Left ventricle myocardium superior (tissue), 1 donor: ENCODE measurements at regions not wholly inside any gene's neighbourhood (a gene's known extent, or its start where the extent isn't known, plus 50 kb on each side); places are given as distances from the start of the nearest gene placed in this dataset.

Source experiments
- ATAC-seq: fragments of 200-7000 bp; cut with Tn5 transposase; one replicate; pipeline ENCODE4 v1.9.1; 2020; ENCODE audit warnings: mild to moderate bottlenecking, moderate library complexity
- DNase-seq: peaks from one replicate; pipeline ENCODE4 v3.0.0-alpha.2; 2020
- intact Hi-C: fragments of 100-400 bp; cut with micrococcal nuclease; formaldehyde crosslinking; loops from one replicate; pipeline ENCODE4 v1.11.0; 2022
- donor health status: DM: no; HTN: yes; CAD: no; lungs with severe emphysema.

DNA sequence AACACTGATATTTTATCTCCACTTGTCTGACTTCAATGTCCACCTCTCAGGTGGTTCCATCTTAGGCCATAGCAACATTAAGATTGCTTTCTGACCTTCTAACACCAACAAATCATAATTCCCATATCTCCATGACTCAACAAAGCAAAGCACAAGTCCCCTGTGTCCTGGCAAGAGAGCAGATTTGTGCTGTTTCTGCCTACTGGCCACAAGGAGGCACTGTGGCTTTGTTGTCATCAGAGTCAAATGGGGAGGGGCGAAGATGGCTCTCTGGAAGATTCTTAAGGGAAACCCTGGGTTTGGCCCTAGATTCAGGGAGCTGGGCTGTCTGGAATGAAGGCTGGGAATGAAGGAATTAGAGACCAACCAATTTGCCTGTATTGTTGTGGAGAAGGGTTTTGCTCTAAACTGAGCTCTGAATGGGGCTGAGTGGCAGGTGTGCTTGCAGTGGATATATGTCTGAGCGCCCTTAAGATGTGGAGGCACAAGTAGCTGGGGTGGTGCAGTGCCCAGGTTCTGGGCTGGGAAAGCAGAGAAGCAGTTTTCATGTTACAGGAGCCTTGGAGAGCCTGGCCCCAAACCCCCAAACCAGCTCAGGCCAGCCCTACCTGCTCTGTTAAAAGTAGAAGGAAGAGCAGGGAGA is 154.8 kb upstream of the PRSS58 start:
- no peak for DNase-seq
- intact Hi-C loops = no loop called here
- no peak for ATAC-seq

DNA sequence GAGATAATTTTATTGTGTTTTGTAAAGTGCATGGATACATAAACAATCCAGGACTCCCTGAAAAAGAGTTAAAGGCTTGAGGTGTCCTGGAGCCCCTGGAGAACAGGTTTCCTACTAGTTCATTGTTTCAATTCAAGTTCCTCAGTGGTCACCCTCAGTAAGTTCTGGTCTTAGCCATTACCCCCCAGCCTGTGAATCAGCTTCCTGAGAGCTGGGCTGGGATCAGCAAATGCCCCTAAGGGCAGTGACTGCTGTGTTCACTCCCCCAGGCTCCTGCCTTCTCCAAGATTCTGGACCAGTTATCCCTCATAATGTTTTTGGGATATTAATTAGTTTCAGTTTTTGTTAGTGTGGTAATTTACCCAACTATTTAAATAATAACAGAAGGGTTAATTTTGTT is 151.6 kb upstream of the PRSS58 start:
- no peak for ATAC-seq

DNA sequence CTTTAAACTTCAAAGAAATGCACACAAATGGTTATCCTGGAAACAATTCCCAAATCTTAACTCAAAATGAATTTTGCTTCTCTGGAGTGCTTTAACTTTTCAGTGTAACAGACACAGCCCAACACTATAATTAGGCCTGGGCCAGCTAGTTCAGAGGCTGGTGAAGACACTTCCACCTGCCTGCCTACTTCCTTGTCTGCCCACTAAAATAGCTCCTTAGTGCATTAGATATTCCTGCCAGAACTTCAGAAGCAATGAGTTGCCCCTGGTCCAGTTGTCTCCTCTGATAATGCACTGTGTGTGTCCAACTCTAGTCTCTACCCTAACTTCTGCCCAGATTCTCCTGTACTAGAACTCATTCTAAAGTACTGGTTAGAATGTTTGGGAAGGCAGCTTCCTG is 150.9 kb upstream of the PRSS58 start:
- intact Hi-C loops = no loop called here
- ATAC-seq (no peak), DNase-seq (no peak)

More for the DNA sequence above, 151.6 kb upstream of the PRSS58 start:
- intact Hi-C loops = no loop called here
- no peak for DNase-seq

DNA sequence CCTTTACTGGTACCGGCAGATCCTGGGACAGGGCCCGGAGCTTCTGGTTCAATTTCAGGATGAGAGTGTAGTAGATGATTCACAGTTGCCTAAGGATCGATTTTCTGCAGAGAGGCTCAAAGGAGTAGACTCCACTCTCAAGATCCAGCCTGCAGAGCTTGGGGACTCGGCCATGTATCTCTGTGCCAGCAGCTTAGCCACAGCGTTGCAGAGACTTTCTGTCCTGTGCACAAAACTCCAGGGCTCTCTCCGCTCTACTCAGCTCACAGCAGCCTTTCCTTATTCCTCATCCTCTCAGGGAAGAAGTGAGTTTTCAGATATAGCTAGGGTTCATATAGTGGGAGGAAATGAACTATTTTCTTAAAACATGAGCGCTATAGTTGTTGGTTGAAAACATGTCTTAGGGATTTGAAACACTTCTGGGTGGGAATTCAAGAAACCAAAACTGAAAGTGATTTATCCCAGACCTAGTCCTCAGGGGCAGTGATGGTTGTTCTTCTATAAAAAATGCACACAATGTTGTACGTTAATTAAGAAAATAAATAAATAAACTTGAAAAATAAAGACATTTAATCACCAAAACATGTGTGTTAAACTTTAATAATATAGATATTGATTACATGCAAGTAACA is 150.2 kb upstream of the PRSS58 start:
- ATAC-seq (peak; percentile 71), DNase-seq (no peak)
- intact Hi-C loops = no loop called here

DNA sequence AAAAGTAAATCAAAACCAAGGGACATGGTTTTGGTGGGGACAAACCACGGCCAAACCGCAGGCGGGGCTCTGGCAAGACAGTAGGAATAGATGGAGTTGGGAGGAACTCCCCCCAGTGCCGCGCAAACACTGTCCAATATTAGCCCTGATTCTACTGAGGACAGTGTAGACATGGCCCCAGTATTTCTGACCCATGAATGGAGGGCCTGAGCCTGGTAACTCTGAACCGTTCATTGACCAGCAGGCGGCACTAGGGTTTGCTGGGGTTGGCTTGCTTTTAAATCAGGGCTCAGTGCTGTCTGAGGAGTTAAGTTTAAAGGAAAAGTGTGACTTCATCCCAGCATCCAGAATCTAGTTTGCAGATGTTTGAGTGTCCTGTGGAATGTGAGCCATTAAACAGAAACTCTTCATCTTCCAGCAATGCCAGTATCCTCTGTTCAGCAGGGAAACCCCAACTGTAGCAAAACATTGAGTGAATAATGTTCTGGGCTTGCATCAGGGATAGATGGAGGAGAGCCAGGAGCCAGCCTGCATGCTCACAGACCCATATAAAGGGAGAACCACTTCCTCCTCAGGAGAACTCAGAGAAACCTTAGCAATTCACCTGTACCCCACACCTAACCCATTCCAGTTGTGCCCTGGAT is 147.4 kb upstream of the PRSS58 start:
- no peak for DNase-seq
- intact Hi-C loops = no loop called here
- ATAC-seq = no peak

DNA sequence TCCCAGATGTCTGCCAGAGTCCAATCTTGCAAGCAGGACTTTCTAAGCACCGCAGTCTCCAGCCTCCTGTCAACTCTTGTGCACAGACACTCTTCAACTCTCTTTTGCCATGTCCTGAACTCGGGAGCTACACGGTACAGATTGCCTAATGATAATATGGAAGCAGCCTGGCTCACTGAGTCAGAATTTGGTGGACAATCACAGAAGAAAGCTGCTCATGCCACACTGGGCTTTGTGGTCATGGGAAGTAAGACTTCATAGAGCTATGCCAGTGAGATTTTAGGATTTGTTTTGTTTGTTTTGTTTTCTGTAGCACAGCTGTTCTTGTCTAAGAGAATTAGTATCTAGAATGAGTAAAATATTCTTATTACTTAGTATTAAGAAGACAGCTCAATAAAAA is 144.1 kb upstream of the PRSS58 start:
- DNase-seq (no peak), ATAC-seq (no peak)
- intact Hi-C loops = no loop called here

DNA sequence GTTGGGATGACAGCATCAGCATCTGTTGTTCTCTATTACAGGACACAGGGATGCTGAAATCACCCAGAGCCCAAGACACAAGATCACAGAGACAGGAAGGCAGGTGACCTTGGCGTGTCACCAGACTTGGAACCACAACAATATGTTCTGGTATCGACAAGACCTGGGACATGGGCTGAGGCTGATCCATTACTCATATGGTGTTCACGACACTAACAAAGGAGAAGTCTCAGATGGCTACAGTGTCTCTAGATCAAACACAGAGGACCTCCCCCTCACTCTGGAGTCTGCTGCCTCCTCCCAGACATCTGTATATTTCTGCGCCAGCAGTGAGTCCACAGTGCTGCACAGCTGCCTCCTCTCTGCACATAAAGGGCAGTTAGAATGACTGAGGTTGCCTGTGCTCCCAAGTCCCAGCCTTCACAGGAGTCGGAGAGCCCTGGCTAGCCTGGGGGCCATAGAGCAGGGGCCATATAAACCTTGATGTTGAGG is 142.2 kb upstream of the PRSS58 start:
- ATAC-seq (no peak), DNase-seq (no peak)
- intact Hi-C loops = no loop called here

DNA sequence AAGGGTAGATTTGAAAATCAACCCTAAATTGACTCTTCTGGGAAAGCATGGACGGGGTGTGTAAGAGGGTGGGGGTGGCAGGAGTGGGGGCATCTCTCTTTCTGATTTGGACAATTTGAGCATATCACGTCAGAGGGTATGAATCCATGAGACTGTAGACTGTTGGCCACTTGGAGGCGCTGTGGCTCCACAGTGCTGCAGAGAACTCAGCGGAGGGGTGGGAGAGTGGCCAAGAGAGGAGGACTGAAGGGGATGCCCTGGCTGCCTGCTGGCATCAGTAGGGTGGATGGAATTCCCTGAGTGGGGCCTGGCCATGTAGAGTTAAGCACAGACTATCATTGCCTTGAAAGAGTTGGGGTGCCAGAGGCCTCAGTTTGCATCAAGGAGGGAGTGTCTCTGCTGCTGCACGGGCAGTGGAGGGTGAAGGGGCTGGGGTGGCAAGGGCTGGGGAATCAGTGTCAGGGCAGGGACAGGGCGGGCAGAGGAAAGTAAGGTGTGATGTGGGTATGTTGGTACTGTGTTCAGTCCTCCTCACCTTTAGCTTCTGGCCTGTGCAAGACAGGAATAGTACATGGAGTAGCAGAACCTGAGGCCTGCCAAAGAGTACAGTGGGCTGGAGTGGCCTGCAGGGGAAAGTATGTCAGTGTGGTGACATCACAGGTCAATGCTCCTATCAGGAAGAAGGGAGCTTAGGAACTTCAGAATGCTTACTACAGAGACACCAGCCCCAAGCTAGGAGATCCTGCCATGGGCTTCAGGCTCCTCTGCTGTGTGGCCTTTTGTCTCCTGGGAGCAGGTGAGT is 133.5 kb upstream of the PRSS58 start:
- intact Hi-C loops = no loop called here
- ATAC-seq (no peak), DNase-seq (no peak)

DNA sequence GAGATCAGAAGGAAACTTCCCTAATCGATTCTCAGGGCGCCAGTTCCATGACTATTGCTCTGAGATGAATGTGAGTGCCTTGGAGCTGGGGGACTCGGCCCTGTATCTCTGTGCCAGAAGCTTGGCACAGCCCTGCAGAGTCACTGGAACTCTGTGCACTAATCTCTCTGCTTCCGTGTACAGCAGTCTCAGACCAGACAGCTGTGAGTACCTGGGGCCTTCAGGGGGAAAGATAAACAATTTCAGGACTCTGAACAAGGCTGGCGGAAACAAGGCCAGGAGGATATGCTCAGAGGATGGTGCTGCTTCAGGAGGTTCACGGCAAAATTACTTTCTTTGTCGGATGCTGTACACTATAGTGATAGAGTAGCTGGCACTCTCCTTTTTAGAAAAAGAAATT is 131.7 kb upstream of the PRSS58 start:
- no peak for DNase-seq
- ATAC-seq = no peak
- intact Hi-C loops = no loop called here

DNA sequence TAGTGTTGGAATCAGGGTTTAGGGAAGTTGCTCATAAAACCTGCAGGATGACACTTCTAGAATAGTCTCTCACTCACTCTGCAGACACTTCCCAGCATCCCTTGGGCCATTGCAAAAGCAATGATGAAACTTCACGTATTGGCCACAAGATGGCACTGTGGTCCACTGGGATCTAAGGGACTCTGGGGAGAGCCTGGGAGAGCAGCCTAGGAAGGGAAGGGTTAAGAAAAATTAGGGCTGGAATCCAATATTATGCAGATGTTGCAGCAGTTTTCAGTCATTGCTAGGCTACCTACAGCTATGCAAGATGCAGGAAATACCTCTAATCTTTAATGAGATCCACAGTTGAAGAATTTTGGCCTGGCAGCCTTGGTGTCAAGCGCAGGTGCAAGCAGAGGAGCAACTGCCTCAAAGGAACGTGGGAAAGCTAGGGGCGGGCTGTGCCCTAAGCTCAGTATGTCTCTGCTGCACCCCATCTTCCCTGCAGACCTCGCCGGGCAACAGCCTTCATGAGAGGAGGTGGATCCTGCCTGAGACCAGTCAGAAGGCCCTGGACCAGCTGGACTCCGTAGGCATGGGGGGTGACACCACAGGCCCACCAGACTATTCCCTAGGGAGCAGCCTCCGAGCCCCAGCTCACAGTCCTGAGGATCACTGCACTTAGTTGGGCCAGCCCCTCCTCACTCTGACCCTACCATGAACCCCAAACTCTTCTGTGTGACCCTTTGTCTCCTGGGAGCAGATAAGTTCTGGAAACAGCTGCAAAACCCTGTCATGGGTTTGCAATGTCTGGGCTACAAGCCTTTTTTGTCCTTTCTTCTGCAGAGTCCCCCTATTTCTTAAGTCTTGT is 127.9 kb upstream of the PRSS58 start:
- intact Hi-C loops = no loop called here
- peak; percentile 89 for ATAC-seq
- no peak for DNase-seq

DNA sequence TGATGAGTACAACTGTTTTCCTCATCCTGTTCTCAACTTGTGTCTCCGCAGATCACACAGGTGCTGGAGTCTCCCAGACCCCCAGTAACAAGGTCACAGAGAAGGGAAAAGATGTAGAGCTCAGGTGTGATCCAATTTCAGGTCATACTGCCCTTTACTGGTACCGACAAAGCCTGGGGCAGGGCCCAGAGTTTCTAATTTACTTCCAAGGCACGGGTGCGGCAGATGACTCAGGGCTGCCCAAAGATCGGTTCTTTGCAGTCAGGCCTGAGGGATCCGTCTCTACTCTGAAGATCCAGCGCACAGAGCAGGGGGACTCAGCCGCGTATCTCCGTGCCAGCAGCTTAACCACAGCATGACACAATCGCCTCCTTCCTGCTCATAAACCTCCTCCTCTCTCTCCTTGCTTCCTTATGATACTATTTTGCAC is 126.7 kb upstream of the PRSS58 start:
- DNase-seq (no peak), ATAC-seq (peak; percentile 36)
- intact Hi-C loops = no loop called here

DNA sequence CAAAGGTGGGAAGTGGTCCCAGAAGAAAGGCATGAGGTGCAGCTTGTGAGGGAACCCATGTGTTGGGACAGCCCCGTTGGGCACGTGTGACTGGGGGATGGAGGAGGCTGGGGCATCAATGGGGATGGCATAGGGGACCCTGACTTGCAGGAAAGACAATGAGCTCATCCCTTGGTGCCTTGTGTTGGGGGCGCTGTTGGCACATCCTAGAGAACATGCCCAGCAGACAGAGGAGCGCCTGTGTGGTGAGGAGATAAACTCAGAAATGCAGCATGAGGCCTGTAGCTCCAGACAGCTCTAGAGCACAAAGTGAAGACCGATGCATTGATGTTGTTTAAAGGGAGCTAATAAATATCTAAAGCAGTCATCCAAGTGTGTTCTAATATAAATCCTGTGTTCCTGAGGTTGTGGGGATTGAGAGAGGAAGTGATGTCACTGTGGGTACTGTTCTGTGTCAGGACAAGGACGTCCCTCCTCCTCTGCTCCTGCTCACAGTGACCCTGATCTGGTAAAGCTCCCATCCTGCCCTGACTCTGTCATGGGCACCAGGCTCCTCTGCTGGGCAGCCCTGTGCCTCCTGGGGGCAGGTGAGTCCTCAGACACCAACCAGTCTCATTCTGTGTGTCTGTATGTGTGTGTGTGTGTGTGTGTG is 126.1 kb upstream of the PRSS58 start:
- DNase-seq (no peak), ATAC-seq (no peak)
- intact Hi-C loops = no loop called here

DNA sequence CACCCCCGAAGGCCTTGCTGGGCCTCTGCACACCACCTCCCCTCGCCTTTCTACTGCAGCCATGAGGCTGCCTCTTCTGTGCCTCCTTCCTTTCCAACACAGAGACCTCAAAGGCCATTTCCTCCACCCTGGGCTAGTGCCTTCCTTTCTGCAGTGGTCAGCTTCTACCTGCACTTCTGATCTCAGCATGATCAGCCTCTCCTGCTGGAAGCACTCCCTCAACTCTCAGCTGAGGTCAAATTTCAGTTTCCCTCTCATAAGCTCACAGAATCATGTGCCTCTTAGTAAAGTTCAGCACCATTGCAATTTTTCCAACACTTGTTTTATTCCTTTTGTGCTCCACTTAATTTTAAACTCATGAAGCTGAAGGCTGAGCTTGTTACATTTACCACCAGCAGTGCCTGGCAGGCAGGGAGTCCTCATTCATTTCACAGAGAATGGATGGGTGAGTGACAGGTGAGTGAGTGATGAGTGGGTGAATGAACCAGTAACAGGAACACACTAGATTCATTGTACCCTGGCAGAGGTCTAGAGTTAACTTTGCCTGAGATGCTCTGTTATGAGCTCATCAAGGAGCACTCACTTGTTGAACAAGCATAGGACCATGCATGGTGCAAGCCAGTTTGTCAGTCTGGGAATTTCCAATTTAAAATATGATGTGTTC is 124.0 kb upstream of the PRSS58 start:
- intact Hi-C loops = no loop called here
- ATAC-seq = no peak
- DNase-seq = no peak

DNA sequence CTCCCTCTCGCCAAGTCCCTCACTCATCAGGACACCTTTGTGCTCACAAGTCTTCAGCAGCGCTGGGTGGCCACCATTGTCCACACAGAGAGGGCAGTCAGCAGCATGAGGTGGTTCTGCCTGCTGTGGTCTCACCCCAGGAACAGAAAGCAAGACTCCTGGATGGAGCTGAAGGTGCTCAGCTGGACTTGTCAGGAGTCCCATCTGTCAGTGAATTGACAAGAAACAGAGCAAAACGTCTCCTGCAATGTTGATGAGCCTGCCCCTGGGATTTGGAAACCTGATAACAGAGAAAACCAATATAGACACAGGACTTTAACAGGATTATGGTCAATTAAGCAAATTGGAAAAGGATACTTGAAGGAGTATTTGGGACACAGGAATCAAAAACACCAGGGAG is 122.2 kb upstream of the PRSS58 start:
- intact Hi-C loops = no loop called here
- DNase-seq = no peak

DNA sequence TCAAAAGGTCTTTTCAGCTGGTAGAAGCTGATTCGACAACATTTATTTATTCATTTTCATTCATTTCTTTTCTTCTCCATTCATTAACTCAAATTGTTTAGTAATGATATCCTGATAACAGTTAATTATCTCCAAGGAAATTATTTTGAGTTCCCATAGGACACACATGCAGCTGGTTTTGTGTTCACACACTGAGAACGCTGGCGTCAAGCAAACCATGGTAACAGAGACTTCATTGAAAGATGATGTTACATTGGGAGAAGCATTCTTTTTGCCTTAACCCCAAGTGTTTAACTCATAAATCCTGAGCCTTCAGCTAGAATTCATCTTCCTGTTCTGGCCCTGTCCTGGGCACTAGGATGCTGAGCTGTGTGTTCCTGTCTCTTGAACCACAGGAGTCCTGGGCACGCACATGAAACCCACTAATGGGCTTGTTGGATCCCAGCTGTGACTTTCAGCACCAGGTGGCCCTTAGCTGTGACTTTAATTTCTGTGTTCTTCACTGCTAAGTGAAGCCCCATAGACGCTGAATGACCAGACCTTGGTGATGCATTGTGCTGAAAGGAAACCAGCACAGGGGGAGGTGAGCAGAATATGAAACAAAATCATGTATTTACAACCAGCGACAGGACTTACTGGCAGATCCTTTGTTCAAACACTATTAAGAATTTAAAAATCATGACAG is 121.5 kb upstream of the PRSS58 start:
- intact Hi-C loops = no loop called here
- DNase-seq = no peak

More for the DNA sequence above, 122.2 kb upstream of the PRSS58 start:
- ATAC-seq = no peak

DNA sequence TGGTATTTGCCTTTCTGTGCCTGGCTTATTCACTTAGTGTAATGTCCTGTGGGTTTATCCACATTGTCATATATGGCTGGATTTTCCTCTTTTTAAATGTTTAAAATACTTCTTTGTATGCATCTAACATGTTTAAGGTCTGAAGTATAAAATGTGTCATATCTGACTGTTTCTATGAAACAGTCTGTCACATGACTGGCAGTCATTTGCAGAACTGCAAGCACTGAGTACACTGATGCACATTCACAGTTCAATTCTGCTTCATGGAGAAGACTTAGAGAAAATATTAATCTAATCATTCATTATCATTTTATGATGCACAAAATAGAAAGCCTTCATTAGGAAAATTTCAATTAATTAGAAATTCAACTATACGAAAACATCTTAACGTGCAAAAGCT is 119.7 kb upstream of the PRSS58 start:
- ATAC-seq = no peak
- intact Hi-C loops = no loop called here
- DNase-seq = no peak

More for the DNA sequence above, 121.5 kb upstream of the PRSS58 start:
- ATAC-seq = no peak

DNA sequence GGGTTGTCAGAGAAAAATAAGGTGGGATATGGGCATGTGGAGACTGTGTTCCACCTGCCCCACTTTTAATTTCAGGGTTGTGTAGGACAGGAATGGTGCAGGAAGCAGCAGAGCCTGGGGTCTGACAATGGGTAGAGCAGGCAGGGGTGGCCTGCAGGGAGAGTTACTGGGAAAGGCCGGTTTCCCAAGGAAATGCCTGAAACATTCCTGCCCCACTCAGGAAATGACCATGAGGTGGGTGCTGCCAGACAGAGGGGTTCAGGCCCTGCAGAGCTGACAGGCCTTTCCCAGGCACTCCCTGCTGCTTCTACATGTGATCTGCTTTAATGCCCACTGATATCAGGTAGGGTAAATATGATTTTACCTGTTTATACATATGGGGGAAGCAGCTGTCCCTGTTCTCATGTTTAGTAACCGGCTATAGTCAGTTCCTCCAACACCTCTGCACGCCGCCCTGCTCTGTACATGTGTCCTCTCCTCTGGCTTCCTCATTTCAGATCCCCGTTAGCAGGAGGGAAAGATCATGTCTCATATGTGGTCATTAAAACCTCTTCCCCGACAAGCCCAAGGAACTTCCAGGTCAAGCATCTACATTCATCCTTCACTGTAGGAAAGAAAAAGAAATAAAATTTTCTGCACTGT is 118.6 kb upstream of the PRSS58 start:
- DNase-seq = no peak
- no peak for ATAC-seq
- intact Hi-C loops = no loop called here
